Upper lobe of left lung (tissue), 6 donors: ENCODE measurements at regions not wholly inside any gene's neighbourhood (a gene's known extent, or its start where the extent isn't known, plus 50 kb on each side); places are given as distances from the start of the nearest gene placed in this dataset.

ENCODE experiments used
- ATAC-seq, 2 donors: fragments of 200-7000 bp; cut with Tn5 transposase; one replicate each; pipeline ENCODE4 v1.9.1; 2022; ENCODE audit warnings: mild to moderate bottlenecking in 2 of 2, moderate library complexity in 2 of 2; ENCODE audit not compliant: low FRiP score in 2 of 2
- DNase-seq, 2 donors: peaks; one replicate each; pipeline ENCODE4 v3.0.0-alpha.2; 2019 to 2020
- H3K27ac ChIP-seq, 4 donors: fragments of 200-600 bp; sonication (generic); one replicate each; pipeline ENCODE4 v1.5.1; 2016 to 2019
- H3K27me3 ChIP-seq, 4 donors: fragments of 200-600 bp; sonication (generic); one replicate each; pipeline ENCODE4 v1.5.1; 2017 to 2019
- H3K36me3 ChIP-seq, 4 donors: fragments of 200-600 bp; sonication (generic); one replicate each; pipeline ENCODE4 v1.5.1; 2016 to 2019
- H3K4me1 ChIP-seq, 4 donors: fragments of 200-600 bp; sonication (generic); one replicate each; pipeline ENCODE4 v1.5.1; 2018 to 2019
- H3K4me3 ChIP-seq, 4 donors: fragments of 200-600 bp; sonication (generic); one replicate each; pipeline ENCODE4 v1.5.1; 2017 to 2019; ENCODE audit warnings: mild to moderate bottlenecking in 2 of 4, moderate library complexity in 1 of 4
- H3K9me3 ChIP-seq, 4 donors: fragments of 200-600 bp; sonication (generic); one replicate each; pipeline ENCODE4 v1.5.1; 2018 to 2019
- CTCF ChIP-seq, 6 experiments: fragments of 450-650 bp in 4 of 6; fragments of 200-600 bp in 2 of 6; sonication (generic) in 2 of 6; IDR thresholded peaks; one replicate each; pipeline ENCODE4 v1.5.1; 2016 to 2019; ENCODE audit warnings: antibody characterized with exemption in 6 of 6
- EP300 ChIP-seq, 4 donors: sonication (generic); formaldehyde crosslinking; IDR thresholded peaks; one replicate each; pipeline ENCODE4 v1.5.1; 2017; ENCODE audit warnings: antibody characterized with exemption in 4 of 4, control low read depth in 2 of 4
- POLR2A ChIP-seq, 4 donors: fragments of 450-650 bp; IDR thresholded peaks; one replicate each; pipeline ENCODE4 v1.5.1; 2016 to 2017; ENCODE audit warnings: antibody characterized with exemption in 4 of 4, mild to moderate bottlenecking in 2 of 4
- POLR2AphosphoS5 ChIP-seq, 2 donors: sonication (generic); formaldehyde crosslinking; IDR thresholded peaks; one replicate each; pipeline ENCODE4 v1.5.1; 2017; ENCODE audit warnings: antibody characterized with exemption in 2 of 2
- WGBS, 2 donors: methylation state at CpG; one replicate each; pipeline ENCODE4 v1.1.5; 2017 to 2018; 5-methylcytosine and 5-hydroxymethylcytosine counted together
- donor health status: DM: no; HTN: no; CAD: no; lungs with moderate emphysema.
- donor health status: DM: no; HTN: yes; CAD: no; lungs with severe emphysema.

DNA sequence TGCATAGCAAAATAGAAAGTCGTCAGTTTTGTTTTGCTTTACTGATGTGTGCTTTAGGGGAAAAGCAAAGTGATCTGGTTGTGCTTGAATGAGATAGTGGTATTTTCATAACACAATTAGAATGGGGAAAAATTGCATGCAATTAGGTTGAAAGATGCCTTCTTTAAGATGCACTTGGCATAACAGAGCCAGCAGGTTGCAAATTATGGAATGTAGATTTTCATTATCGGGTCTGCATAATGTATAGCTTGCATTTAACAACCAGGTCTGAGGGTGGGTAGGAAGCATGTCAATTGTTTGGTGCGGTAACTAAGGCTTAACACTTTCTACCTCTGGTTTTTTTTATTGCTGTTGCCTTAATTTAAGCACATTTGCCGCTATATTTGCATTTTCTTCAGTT lies 370.7 kb upstream of the MCTP2 start:
- Histone ChIP-seq H3K9me3 (no peaks in the 10 kb centered on the region), H3K27me3 (no peaks in the 10 kb centered on the region), H3K4me1 (no peaks in the 10 kb centered on the region), H3K27ac (no peak overlapping the region), H3K4me3 (no peak overlapping the region), H3K36me3 (no peaks in the 10 kb centered on the region)
- 87 to 95% methylated on average over 4 of the region's 4 CpGs for WGBS, 2 donors
- ATAC-seq: no peak
- no peak for DNase-seq
- TF ChIP-seq POLR2A (IDR thresholded peaks at IDR 0.05): no peak
- no peak for TF ChIP-seq CTCF (IDR thresholded peaks at IDR 0.05)
- no peak for TF ChIP-seq EP300 (IDR thresholded peaks at IDR 0.05)
- TF ChIP-seq POLR2AphosphoS5 (IDR thresholded peaks at IDR 0.05): no peak

GRCh38 chr15:93859176-93859575 lies 372.2 kb upstream of the MCTP2 start:
- DNase-seq: no peak
- no peaks in the 10 kb centered on the region for H3K9me3 ChIP-seq
- H3K4me1 ChIP-seq: no peaks in the 10 kb centered on the region
- 53 to 81% methylated on average over 3 of the region's 3 CpGs for WGBS, 2 donors
- H3K27me3 ChIP-seq: no peaks in the 10 kb centered on the region
- no peak for ATAC-seq
- TF ChIP-seq EP300 (IDR thresholded peaks at IDR 0.05) (no peak), POLR2AphosphoS5 (IDR thresholded peaks at IDR 0.05) (no peak), CTCF (IDR thresholded peaks at IDR 0.05) (no peak), POLR2A (IDR thresholded peaks at IDR 0.05) (no peak)
- no peak overlapping the region for H3K27ac ChIP-seq
- H3K4me3 ChIP-seq: no peak overlapping the region
- H3K36me3 ChIP-seq: no peaks in the 10 kb centered on the region

GRCh38 chr15:93855181-93855826 lies 376.1 kb upstream of the MCTP2 start:
- H3K27me3 ChIP-seq: no peaks in the 10 kb centered on the region
- H3K4me3 ChIP-seq: no peak overlapping the region
- H3K9me3 ChIP-seq: no peaks in the 10 kb centered on the region
- no peaks in the 10 kb centered on the region for H3K4me1 ChIP-seq
- ATAC-seq (no peak), DNase-seq (no peak)
- WGBS, 2 donors: 64 to 68% methylated on average over 4 of the region's 4 CpGs
- H3K36me3 ChIP-seq: no peaks in the 10 kb centered on the region
- no peak for TF ChIP-seq CTCF (IDR thresholded peaks at IDR 0.05)
- TF ChIP-seq POLR2AphosphoS5 (IDR thresholded peaks at IDR 0.05): no peak
- no peak for TF ChIP-seq EP300 (IDR thresholded peaks at IDR 0.05)
- TF ChIP-seq POLR2A (IDR thresholded peaks at IDR 0.05): no peak
- no peak overlapping the region for H3K27ac ChIP-seq

GRCh38 chr15:93854088-93854487 lies 377.3 kb upstream of the MCTP2 start:
- DNase-seq (no peak), ATAC-seq (no peak)
- Histone ChIP-seq H3K27ac (no peak overlapping the region), H3K4me1 (no peaks in the 10 kb centered on the region), H3K4me3 (no peak overlapping the region), H3K9me3 (no peaks in the 10 kb centered on the region), H3K36me3 (no peaks in the 10 kb centered on the region), H3K27me3 (no peaks in the 10 kb centered on the region)
- 93 to 100% methylated on average over 3 of the region's 3 CpGs for WGBS, 2 donors
- TF ChIP-seq CTCF (IDR thresholded peaks at IDR 0.05): no peak
- TF ChIP-seq POLR2A (IDR thresholded peaks at IDR 0.05): no peak
- TF ChIP-seq EP300 (IDR thresholded peaks at IDR 0.05): no peak
- no peak for TF ChIP-seq POLR2AphosphoS5 (IDR thresholded peaks at IDR 0.05)

- TF ChIP-seq CTCF (IDR thresholded peaks at IDR 0.05): no peak
- no peak for TF ChIP-seq POLR2A (IDR thresholded peaks at IDR 0.05)
- TF ChIP-seq POLR2AphosphoS5 (IDR thresholded peaks at IDR 0.05): no peak
- TF ChIP-seq EP300 (IDR thresholded peaks at IDR 0.05): no peak
- H3K4me1 ChIP-seq: no peaks in the 10 kb centered on the region
Measured at GRCh38 chr15:93852761-93853160, 378.6 kb upstream of the MCTP2 start.

More at GRCh38 chr15:93852761-93853160, 378.6 kb upstream of the MCTP2 start:
- Histone ChIP-seq H3K4me3 (no peak overlapping the region), H3K27ac (no peak overlapping the region), H3K9me3 (no peaks in the 10 kb centered on the region), H3K27me3 (no peaks in the 10 kb centered on the region), H3K36me3 (no peaks in the 10 kb centered on the region)
- no peak for ATAC-seq
- 89 to 92% methylated on average over 4 of the region's 4 CpGs for WGBS, 2 donors
- no peak for DNase-seq
